GM18505 (cell line): ENCODE measurements at regions not wholly inside any gene's neighbourhood (a gene's known extent, or its start where the extent isn't known, plus 50 kb on each side); places are given as distances from the start of the nearest gene placed in this dataset.

Experiments
- ATAC-seq: cut with Tn5 transposase; IDR thresholded peaks from one replicate; pipeline ENCODE4 v1.9.1; 2021; ENCODE audit not compliant: unreplicated experiment
- POLR2A ChIP-seq: IDR thresholded peaks from 4 replicates; pipeline ENCODE4 v1.6.1; 2011; ENCODE audit warnings: borderline replicate concordance; ENCODE audit not compliant: insufficient read depth, insufficient read length; ENCODE audit errors: extremely low read depth

DNA sequence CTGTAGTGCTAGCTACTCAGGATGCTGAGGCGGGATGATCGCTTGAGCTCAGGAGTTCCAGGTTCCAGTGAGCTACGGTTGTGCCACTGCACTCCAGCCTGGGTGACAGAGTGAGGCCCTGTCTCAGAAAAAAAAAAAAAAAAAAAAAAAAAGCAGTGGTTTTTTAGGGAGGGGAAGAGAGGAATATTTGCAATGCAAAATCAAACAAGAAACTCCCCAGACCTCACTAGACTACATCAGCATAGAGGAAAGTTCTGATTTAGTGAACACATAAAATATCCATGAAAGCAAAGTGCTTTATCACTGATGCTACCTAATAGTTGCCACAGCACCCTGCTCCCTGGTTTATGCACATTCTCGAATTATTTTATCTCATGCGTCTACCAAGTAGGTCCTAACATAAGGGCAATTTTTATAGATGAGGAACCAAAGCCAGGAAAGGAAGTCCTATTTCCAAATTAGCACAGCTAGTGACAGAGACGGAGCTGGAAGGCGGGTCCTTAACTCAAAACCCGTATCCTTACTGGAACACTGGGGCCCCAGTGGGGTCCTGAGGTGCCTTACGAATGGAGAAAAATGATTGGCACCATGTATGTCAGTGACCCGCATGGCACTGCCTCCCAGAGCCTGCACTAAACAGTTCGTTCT lies 50.7 kb upstream of the GPR157 start:
- no peak for ATAC-seq
- peak; percentile 27 for TF ChIP-seq POLR2A

GRCh38 chr1:9180111-9180819 lies 51.4 kb upstream of the GPR157 start:
- TF ChIP-seq POLR2A, result no peak
- ATAC-seq, result no peak

GRCh38 chr1:9181176-9181906 lies 52.4 kb upstream of the GPR157 start:
- peak; percentile 2 for TF ChIP-seq POLR2A
- ATAC-seq, result no peak

GRCh38 chr1:9181990-9182783 lies 52.4 kb upstream of the H6PD start:
- peak; percentile 20 for TF ChIP-seq POLR2A
- peak; percentile 43 for ATAC-seq

GRCh38 chr1:9182784-9183257 lies 51.8 kb upstream of the H6PD start:
- ATAC-seq, result no peak

DNA sequence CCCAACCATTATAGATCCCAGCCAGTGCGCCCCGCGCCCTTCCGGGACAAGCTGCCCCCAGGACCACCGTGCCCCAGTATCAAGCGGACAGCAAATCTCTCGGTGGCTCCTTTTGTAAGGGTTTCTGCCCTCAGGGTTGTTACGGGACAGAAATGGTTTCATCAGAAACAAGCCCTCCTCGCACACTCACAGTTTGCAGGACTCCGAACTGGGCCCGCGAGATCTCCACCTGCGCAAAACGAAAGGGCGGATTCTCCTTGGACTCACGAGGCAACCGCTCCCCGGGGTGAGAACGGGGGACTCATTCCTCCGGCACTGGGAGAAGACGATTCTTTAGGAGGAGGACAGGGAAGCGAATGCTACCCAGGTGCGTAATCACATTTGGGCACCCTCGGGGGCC lies 51.1 kb upstream of the H6PD start:
- no peak for ATAC-seq
- TF ChIP-seq POLR2A, result no peak

More at GRCh38 chr1:9182784-9183257, 51.8 kb upstream of the H6PD start:
- TF ChIP-seq POLR2A, result no peak

DNA sequence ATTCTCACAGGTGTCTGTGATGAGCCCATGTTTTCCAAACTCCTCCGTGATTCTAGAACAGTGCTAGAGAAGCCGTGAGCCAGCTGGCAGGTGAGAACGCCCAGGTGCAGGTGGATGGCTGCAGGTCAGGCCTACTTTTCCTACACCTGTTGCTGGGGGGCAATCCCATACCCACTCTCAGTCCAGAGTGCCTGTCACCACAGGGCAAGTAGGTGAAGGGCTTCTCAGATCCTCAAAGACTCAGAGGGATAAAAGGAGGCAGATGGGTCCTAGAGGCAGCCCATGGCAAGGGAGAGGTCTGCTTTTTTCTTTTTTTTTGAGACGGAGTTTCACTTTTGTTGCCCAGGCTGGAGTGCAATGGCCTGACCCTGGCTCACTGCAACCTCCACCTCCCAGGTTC lies 50.7 kb upstream of the H6PD start:
- no peak for ATAC-seq
- TF ChIP-seq POLR2A, result no peak

DNA sequence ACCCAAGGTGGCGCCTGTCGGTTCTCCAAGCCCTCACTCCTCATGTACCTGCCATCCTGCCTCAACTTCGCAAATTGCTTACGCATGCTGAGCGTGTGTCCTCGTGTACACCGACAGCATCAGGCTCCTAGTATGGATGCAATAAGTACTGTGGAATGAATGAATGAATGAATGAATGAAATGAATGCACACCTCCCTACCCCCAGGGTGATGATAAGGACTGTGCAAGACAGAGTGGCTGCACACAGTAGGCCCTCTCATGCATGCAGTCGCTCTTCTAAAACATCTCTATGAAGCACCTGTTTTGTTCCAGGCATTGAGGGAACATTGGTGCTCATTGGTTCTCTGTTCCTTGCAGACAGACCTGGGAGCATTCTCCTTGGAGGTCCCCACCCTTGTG lies 49.8 kb upstream of the H6PD start:
- no peak for TF ChIP-seq POLR2A
- ATAC-seq, result no peak
